ENCODE measurements at regions not wholly inside any gene's neighbourhood (a gene's known extent, or its start where the extent isn't known, plus 50 kb on each side); places are given as distances from the start of the nearest gene placed in this dataset.

DNA sequence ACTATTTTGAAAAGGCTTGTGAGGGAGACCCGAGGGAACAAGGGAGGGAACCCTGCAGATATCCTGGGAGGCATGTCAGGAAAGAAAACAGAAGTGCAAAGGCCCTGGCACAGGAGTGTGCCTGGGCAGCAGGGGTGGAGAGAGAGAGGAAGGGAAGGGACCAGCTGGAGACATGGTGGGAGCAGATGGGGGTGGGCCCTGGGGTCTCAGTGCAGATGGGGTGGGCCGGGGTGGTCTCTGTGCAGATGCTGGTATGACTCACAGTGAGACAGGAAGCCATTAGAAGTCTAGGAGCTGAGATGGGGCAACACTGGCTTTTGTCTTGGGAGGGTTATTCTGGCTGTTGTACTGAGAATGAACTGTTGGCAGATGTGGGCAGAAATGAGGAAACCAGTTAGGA lies 363.6 kb upstream of the C1orf174 start:
- Histone ChIP-seq H3K4me1 (ENCODE audit: low read length) (peaks cover 24% of the 10 kb centered on the region), H3K36me3 (replicated peaks; ENCODE audit: low read depth, low read length) (peaks cover 18% of the 10 kb centered on the region), H2AFZ (ENCODE audit: low read depth, low read length) (no peak overlapping the region), H3K79me2 (ENCODE audit: low read length) (no peaks in the 10 kb centered on the region), H4K20me1 (ENCODE audit: insufficient read depth, low read length) (no peaks in the 10 kb centered on the region), H3K27me3 (ENCODE audit: low read depth, low read length) (no peaks in the 10 kb centered on the region; the same call in 1 of the 2 replicates), H3K9me3 (ENCODE audit: insufficient read depth, low read length) (peaks cover 34% of the 10 kb centered on the region; the same call in 1 of the 2 replicates), H3K4me2 (ENCODE audit: low read length) (no peak overlapping the region), H3K27ac (ENCODE audit: low read length) (no peak overlapping the region), H3K4me3 (ENCODE audit: low read length) (no peak overlapping the region), H3K9ac (ENCODE audit: low read length) (no peak overlapping the region)
- TF ChIP-seq EZH2phosphoT487 (IDR thresholded peaks at IDR 0.05; ENCODE audit: low read depth) = no peak
- TF ChIP-seq, protein P1, sequence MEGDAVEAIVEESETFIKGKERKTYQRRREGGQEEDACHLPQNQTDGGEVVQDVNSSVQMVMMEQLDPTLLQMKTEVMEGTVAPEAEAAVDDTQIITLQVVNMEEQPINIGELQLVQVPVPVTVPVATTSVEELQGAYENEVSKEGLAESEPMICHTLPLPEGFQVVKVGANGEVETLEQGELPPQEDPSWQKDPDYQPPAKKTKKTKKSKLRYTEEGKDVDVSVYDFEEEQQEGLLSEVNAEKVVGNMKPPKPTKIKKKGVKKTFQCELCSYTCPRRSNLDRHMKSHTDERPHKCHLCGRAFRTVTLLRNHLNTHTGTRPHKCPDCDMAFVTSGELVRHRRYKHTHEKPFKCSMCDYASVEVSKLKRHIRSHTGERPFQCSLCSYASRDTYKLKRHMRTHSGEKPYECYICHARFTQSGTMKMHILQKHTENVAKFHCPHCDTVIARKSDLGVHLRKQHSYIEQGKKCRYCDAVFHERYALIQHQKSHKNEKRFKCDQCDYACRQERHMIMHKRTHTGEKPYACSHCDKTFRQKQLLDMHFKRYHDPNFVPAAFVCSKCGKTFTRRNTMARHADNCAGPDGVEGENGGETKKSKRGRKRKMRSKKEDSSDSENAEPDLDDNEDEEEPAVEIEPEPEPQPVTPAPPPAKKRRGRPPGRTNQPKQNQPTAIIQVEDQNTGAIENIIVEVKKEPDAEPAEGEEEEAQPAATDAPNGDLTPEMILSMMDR (IDR thresholded peaks at IDR 0.05; ENCODE audit: low read depth, low read length) = no peak

GRCh38 chr1:4265836-4266235 lies 365.8 kb upstream of the C1orf174 start:
- no peaks in the 10 kb centered on the region for H4K20me1 ChIP-seq (ENCODE audit: insufficient read depth, low read length)
- no peak overlapping the region for H3K9ac ChIP-seq (ENCODE audit: low read length)
- H3K9me3 ChIP-seq (ENCODE audit: insufficient read depth, low read length) = peaks cover 13% of the 10 kb centered on the region; the same call in 1 of the 2 replicates
- H3K27me3 ChIP-seq (ENCODE audit: low read depth, low read length) = no peaks in the 10 kb centered on the region; the same call in 1 of the 2 replicates
- H3K4me3 ChIP-seq (ENCODE audit: low read length) = no peak overlapping the region
- no peaks in the 10 kb centered on the region for H3K79me2 ChIP-seq (ENCODE audit: low read length)
- H3K4me2 ChIP-seq (ENCODE audit: low read length) = no peak overlapping the region
- peaks cover 13% of the 10 kb centered on the region for H3K36me3 ChIP-seq (replicated peaks; ENCODE audit: low read depth, low read length)
- no peak overlapping the region for H3K27ac ChIP-seq (ENCODE audit: low read length)
- no peak overlapping the region for H2AFZ ChIP-seq (ENCODE audit: low read depth, low read length)
- peaks cover 30% of the 10 kb centered on the region for H3K4me1 ChIP-seq (ENCODE audit: low read length)
- TF ChIP-seq EZH2phosphoT487 (IDR thresholded peaks at IDR 0.05; ENCODE audit: low read depth) = no peak
- TF ChIP-seq, protein P1 (IDR thresholded peaks at IDR 0.05; ENCODE audit: low read depth, low read length) = no peak

DNA sequence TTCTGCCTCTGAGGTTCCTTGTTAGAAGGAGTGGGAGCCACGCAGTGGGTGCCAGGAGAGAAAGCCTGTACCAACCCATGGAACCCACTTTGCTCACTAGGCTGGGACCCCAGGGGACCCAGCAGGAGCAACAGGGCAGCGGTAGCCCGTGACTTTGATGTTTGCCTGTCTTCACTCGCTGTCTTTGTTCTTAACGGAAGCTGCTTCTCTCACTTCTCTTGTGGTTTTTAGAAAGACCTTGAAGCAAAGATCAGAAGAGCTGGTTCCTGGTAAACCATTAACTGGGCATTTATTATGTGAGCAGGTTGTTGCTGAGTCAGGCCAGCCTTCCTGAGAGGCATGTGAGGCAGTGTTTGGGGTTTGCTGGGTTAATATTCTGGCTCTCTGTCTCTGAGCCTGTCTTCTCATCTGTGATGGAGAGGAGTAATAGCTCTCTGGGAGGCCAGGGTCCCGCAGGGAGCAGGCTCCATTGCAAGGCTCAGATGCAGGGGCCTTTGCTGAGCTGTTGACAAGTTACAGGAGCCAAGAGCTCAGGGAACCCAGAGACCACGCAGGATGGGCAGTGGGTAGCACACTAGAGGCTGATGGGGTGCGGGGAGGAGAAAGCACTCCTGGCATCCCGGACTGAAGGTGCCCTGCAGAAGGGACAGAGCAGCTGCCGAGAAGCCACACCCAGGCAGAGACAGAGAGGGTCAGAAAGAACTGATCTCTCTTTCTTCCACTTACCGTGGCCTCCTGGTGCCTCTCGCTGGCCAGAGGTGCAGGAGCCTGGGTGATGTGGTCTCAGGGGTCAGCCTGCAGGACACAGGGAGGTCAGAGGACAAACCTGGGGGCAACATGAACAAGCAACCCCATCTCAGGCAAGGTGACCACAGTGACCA lies 367.5 kb upstream of the C1orf174 start:
- H3K27ac ChIP-seq (ENCODE audit: low read length) = peak overlapping the region; percentile 97
- peak overlapping the region; percentile 72 for H3K9ac ChIP-seq (ENCODE audit: low read length)
- no peaks in the 10 kb centered on the region; the same call in 1 of the 2 replicates for H3K27me3 ChIP-seq (ENCODE audit: low read depth, low read length)
- peaks cover 8% of the 10 kb centered on the region for H3K36me3 ChIP-seq (replicated peaks; ENCODE audit: low read depth, low read length)
- H4K20me1 ChIP-seq (ENCODE audit: insufficient read depth, low read length) = no peaks in the 10 kb centered on the region
- 0 out of 2 replicates have a peak overlapping the region, but pooled peaks have one; percentile 36 for H2AFZ ChIP-seq (ENCODE audit: low read depth, low read length)
- H3K79me2 ChIP-seq (ENCODE audit: low read length) = no peaks in the 10 kb centered on the region
- H3K4me2 ChIP-seq (ENCODE audit: low read length) = peak overlapping the region; percentile 99
- no peaks in the 10 kb centered on the region for H3K9me3 ChIP-seq (ENCODE audit: insufficient read depth, low read length)
- peak overlapping the region; percentile 73 for H3K4me3 ChIP-seq (ENCODE audit: low read length)
- peaks cover 30% of the 10 kb centered on the region for H3K4me1 ChIP-seq (ENCODE audit: low read length)
- TF ChIP-seq, protein P1 (IDR thresholded peaks at IDR 0.05; ENCODE audit: low read depth, low read length) = no peak
- TF ChIP-seq EZH2phosphoT487 (IDR thresholded peaks at IDR 0.05; ENCODE audit: low read depth) = no peak

GRCh38 chr1:4268262-4268888 lies 368.3 kb upstream of the C1orf174 start:
- no peaks in the 10 kb centered on the region; the same call in 1 of the 2 replicates for H3K27me3 ChIP-seq (ENCODE audit: low read depth, low read length)
- H3K36me3 ChIP-seq (replicated peaks; ENCODE audit: low read depth, low read length) = peaks cover 4% of the 10 kb centered on the region
- no peaks in the 10 kb centered on the region for H3K79me2 ChIP-seq (ENCODE audit: low read length)
- no peaks in the 10 kb centered on the region for H4K20me1 ChIP-seq (ENCODE audit: insufficient read depth, low read length)
- no peaks in the 10 kb centered on the region for H3K9me3 ChIP-seq (ENCODE audit: insufficient read depth, low read length)
- TF ChIP-seq, protein P1 (IDR thresholded peaks at IDR 0.05; ENCODE audit: low read depth, low read length) = no peak
- no peak for TF ChIP-seq EZH2phosphoT487 (IDR thresholded peaks at IDR 0.05; ENCODE audit: low read depth)
- H3K9ac ChIP-seq (ENCODE audit: low read length) = peak overlapping the region; percentile 72
- peak overlapping the region; percentile 97 for H3K27ac ChIP-seq (ENCODE audit: low read length)
- H3K4me1 ChIP-seq (ENCODE audit: low read length) = peaks cover 37% of the 10 kb centered on the region
- 0 out of 2 replicates have a peak overlapping the region, but pooled peaks have one; percentile 32 for H2AFZ ChIP-seq (ENCODE audit: low read depth, low read length)
- H3K4me3 ChIP-seq (ENCODE audit: low read length) = peak overlapping the region; percentile 73
- H3K4me2 ChIP-seq (ENCODE audit: low read length) = peak overlapping the region; percentile 99
